Endometrium (tissue), 2 donors: ENCODE measurements at regions not wholly inside any gene's neighbourhood (a gene's known extent, or its start where the extent isn't known, plus 50 kb on each side); places are given as distances from the start of the nearest gene placed in this dataset.
A peak's percentile ranks its signal among the peaks of the same experiment; 100 is the strongest.
"Not testable (repeated sequence)": the region's sequence is repeated elsewhere in the genome, so short reads cannot be mapped to it uniquely, and the experiment has no call there.

ENCODE experiments used
- FAIRE-seq: peaks from 2 replicates; lab custom pipeline; 2012; peaks lifted over from hg19 to GRCh38; lab: Jason Lieb, UNC
- donor health status: control.
- donor health status: control.

- FAIRE-seq, result no peak
Measured at GRCh38 chr20:52008874-52009273, 182.7 kb downstream of the ZFP64 start.

GRCh38 chr20:52004715-52005114 is 186.9 kb downstream of the ZFP64 start:
- FAIRE-seq, result no peak

GRCh38 chr20:52004018-52004417 is 187.6 kb downstream of the ZFP64 start:
- no peak for FAIRE-seq

- FAIRE-seq, result no peak
Measured at GRCh38 chr20:52003415-52003814, 188.2 kb downstream of the ZFP64 start.

DNA sequence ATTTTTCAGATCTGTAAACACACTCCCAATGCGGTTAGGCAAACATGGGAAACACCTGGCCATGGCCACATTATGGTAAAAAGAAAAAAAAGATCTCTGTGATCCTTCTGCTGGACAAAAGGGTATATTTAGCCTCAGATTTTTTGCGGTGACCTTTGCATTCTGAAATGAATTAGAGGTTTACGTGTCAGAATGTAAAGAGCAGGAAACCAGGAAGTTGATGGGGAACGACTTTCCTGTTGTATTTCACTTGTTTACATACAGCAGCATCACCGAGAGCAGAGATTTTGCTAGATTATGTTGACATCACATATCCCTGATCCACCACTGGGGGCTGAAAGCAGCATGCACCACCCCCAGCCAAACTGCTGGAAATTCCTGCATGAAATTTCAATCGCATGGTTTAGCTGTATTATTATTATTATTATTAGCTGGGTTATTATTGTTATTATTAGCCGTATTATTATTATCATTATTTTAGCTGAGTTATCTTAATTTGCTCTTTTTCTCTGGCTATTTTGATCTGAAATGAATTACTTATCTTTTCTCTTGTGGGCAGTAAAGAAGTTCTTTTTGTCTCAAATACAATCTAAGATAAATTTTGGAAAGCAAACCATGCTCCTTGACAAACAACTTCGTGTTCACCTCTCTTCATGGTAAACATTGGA is 189.4 kb downstream of the ZFP64 start:
- no peak for FAIRE-seq

DNA sequence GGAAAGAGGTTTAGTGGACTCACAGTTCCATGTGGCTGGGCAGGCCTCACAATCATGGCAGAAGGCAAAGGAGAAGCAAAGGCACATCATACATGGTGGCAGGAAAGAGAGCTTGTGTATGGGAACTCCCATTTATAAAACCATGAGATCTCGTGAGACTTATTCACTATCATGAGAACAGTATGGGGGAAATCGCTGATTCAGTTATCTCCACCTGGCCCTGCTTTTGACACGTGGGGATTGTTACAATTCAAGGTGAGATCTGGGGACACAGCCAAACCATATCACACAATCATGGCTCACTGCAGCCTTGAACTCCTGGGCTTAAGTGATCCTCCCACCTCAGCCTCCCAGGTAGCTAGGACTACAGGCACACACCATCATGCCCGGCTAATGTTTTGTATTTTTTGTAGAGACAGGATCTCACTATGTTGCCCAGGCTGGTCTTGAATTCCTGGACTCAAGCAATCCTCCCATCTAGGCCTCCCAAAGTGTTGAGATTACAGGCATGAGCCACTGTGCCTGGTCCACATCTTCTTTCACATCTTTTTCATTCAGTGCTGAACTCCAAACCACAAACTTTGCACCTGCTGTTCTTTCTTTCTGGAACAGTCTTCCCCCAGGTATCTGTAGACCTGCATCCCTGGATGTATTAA is 194.2 kb downstream of the ZFP64 start:
- FAIRE-seq, result not testable (repeated sequence)

DNA sequence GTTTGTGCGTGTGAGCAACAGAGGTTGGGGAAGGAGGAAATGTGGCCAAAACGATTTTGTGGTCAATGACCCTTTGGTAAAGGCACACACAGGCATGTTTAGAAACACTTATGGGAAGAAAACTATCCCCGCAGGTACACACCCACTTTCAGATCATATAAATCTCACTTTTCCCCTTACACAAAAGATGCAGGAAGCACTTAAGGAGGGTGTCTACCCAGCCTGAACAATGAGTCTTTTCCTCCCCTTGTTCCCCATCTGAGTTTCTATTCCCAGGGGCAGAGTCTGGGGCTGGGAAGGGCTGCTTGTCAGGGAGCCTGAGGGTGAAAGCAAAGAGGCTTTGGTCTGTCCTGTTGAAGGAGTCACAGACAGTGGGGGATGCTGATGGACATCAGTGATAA is 193.2 kb upstream of the SALL4 start:
- FAIRE-seq, result no peak

DNA sequence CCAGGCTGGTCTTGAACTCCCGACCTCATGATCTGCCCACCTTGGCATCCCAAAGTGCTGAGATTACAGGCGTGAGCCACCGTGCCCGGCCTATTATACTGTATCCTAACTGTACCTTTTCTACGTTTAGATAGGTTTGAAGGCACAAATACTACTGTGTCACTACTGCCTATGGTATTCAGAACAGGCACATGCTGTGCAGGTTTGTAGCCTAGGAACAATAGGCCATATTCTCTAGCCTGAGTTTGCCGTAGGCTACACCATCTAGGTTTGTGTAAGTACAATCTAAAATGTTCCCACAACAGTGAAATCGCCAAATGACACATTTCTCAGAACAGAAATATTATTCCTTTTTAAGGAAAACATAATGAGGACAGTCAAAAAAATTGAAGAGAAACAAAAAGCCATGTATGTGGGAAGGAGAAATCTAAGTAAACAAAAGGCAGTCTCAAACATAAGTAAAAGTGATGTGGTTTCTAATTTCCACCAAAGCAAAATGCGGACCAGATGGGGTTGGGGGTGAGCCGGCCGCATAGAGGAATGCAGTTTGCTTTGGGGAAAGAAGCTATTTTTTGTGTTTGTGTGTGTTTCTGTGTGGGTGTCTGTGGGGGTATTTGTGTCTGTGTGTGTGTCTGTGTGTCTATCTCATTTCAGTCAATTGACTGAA is 192.6 kb upstream of the SALL4 start:
- no peak for FAIRE-seq

GRCh38 chr20:51987812-51988211 is 185.5 kb upstream of the SALL4 start:
- FAIRE-seq, result no peak

DNA sequence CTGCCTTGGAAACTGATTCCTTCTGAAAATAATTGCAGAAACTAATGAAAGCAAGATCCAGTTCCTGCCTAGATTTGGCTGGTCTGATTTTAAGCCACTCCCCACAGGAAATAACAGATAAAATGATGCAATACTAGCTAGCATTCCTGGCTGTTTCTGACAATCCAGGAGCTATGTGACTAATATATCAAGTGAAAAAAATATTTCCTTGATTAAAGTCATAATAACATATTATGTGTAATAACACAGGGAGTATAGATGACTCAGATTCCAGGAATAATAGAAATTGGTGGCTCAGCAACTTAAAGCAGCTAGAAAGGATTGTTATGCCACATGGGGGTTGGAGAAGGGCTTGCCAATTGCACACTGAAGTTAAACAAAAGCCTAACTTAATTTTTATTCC is 182.7 kb upstream of the SALL4 start:
- peak; percentile 87 for FAIRE-seq

- FAIRE-seq, result no peak
Measured at GRCh38 chr20:51980277-51980676, 178.0 kb upstream of the SALL4 start.

DNA sequence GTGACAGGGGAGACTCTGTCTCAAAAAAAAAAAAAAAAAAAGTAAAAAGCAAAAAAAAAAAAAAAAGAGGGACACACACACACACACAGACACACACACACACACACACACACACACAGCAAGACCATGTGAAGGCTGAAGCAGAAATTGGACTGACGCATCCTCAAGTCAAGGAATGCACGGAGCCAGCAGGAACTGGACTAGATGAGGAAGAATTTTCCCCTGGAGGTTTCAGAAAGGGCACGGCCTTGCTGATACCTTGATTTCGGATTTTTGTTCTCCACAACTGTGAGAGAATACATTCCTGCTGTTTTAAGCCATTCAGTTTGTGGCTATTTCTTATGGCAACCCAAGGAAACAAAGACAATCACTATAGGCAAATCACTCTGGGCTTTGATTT is 176.9 kb upstream of the SALL4 start:
- no peak for FAIRE-seq

DNA sequence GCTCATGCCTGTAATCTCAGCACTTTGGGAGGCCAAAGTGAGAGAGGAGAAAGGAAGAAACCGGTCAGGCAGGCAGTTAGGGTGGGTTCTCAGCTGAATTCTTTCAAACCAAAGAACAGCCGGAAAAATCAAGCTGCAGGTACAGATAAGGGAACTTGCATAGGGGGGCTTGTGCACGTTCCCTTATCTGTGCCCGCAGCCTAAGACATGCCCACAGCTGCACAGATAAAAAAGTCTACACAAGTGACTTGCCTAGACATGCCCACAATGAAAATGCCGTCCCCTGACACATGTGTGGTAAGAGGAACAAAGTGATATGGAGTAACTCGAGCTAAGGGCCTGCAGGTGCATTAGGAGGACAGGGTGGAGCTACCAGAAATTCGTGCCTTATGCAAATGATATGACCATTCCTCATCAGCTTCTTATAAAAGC is 175.8 kb upstream of the SALL4 start:
- FAIRE-seq, result no peak

- FAIRE-seq, result no peak
Measured at GRCh38 chr20:51972056-51972455, 169.7 kb upstream of the SALL4 start.

GRCh38 chr20:51970858-51971257 is 168.5 kb upstream of the SALL4 start:
- no peak for FAIRE-seq

- FAIRE-seq, result no peak
Measured at GRCh38 chr20:51969191-51969590, 166.9 kb upstream of the SALL4 start.

DNA sequence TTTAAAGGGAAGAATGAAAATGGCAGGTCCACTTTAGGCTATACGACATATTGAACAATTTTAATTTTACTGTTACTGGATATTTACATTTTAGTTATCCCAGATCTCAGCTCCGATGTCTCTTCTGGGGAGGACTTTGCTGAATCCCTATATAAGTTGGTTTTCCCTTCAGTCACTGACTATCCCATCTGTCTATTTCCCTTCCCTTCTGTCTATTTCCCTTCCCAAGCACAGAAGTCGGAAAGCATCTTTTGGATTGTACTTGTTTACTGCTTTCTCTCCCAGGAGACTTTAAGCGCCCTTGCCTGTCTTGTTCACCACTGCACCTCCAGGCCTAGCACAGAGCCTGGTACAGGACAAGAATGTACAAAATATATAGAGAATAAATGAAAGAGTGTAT is 165.8 kb upstream of the SALL4 start:
- no peak for FAIRE-seq

DNA sequence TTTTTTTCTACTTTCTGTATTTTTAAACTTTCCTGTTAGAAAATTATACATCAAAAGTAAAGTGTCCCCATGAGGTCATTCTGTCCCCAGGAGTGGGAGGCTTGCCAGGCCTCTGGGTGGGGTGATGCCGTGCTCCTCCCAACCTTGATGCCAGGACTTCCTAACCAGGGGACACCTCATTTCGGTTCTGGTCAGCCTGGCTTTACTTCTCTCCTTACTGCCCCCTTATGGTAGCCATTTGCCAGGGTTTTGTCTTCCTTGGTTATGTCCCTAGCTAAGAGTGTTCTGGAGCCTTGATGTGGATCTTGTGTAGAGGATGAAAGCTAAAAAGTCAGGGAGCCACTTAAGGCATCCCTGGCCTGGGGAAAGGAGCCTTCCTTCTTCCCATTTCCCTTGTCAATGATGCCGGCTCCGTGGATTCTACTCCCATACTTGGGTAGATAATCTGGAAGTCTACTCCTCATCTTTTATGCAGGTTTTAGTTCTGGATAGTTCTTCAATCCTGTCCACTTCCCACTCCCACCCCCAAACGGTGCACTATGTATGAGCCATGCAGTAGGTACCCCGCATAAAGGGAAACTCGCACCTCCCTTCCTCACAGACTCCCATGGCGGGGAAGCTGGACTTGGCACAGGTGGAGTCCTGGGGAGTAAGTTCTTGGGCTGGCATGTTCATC is 164.1 kb upstream of the SALL4 start:
- no peak for FAIRE-seq

- no peak for FAIRE-seq
Measured at GRCh38 chr20:51961964-51962761, 159.8 kb upstream of the SALL4 start.

DNA sequence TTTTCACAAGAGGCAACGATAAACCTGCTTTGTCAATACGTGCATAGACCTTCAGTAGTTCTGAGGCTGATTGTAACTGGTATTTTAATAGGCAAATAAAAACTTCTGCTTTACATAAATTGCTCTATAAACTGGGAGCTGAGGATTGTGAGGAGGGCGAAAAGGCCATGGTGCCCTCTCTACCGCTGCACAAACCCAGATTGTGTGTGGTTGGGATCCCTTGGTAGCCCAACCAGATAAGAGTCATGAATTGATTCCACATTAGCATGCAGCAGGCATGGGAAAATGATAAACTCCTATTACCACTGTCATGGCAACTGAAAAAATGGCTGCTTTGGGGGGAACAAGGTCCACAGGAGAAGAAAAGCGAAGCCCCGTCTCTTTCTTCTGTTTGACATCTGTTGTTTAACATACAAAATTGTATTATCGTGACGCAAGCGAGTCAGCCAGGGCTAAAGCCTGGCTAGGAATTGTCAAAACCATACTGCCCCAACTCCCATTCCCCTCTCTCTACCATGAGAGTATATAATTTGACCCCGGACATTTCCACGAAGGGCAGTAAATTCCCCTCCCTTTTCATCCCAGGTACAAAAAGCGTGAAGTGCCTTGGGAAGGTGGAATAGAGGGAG is 157.8 kb upstream of the SALL4 start:
- no peak for FAIRE-seq

- no peak for FAIRE-seq
Measured at GRCh38 chr20:51959066-51959542, 156.8 kb upstream of the SALL4 start.
